ENCODE measurements at regions not wholly inside any gene's neighbourhood (a gene's known extent, or its start where the extent isn't known, plus 50 kb on each side); places are given as distances from the start of the nearest gene placed in this dataset.

- TF ChIP-seq, protein P1, sequence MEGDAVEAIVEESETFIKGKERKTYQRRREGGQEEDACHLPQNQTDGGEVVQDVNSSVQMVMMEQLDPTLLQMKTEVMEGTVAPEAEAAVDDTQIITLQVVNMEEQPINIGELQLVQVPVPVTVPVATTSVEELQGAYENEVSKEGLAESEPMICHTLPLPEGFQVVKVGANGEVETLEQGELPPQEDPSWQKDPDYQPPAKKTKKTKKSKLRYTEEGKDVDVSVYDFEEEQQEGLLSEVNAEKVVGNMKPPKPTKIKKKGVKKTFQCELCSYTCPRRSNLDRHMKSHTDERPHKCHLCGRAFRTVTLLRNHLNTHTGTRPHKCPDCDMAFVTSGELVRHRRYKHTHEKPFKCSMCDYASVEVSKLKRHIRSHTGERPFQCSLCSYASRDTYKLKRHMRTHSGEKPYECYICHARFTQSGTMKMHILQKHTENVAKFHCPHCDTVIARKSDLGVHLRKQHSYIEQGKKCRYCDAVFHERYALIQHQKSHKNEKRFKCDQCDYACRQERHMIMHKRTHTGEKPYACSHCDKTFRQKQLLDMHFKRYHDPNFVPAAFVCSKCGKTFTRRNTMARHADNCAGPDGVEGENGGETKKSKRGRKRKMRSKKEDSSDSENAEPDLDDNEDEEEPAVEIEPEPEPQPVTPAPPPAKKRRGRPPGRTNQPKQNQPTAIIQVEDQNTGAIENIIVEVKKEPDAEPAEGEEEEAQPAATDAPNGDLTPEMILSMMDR (conservative IDR thresholded peaks at IDR 0.05; ENCODE audit: low read depth, low read length): peak; percentile 40
- no peak for TF ChIP-seq EZH2 (IDR thresholded peaks at IDR 0.05; ENCODE audit: low read length, unreplicated experiment)
Observed at GRCh38 chr6:65776332-65776731, 69.3 kb upstream of the EYS start.
